NT2/D1 (cell line): ENCODE measurements at regions not wholly inside any gene's neighbourhood (a gene's known extent, or its start where the extent isn't known, plus 50 kb on each side); places are given as distances from the start of the nearest gene placed in this dataset.

Experiments
- YY1 ChIP-seq: IDR thresholded peaks from 2 replicates; pipeline ENCODE4 v1.6.1; 2011; ENCODE audit not compliant: insufficient read length, insufficient read depth
- ZNF274 ChIP-seq: IDR thresholded peaks from 2 replicates; pipeline ENCODE4 v1.6.1; 2011; ENCODE audit warnings: mild to moderate bottlenecking, low read depth, low read length

DNA sequence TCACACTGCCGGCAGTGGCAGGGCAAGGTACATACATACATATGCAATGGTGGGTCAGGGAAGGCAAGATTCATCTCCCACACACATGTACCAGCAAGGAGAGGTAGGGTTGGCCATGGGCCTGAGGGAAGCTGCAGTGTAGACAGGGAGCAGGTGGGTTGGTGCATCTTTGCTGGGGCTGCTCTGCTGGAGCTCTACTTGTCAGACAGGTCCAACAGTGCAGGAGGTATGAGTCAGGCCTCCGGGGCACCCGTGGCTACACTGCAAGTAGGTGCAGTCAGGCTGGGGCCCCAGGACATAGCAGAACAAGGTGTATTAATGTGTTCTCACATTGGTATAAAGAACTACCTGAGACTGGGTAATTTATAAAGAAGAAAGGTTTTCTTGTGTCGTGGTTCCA, 281.1 kb upstream of the COL3A1 start:
- TF ChIP-seq ZNF274: no peak
- no peak for TF ChIP-seq YY1
